ENCODE measurements at regions not wholly inside any gene's neighbourhood (a gene's known extent, or its start where the extent isn't known, plus 50 kb on each side); places are given as distances from the start of the nearest gene placed in this dataset.

DNA sequence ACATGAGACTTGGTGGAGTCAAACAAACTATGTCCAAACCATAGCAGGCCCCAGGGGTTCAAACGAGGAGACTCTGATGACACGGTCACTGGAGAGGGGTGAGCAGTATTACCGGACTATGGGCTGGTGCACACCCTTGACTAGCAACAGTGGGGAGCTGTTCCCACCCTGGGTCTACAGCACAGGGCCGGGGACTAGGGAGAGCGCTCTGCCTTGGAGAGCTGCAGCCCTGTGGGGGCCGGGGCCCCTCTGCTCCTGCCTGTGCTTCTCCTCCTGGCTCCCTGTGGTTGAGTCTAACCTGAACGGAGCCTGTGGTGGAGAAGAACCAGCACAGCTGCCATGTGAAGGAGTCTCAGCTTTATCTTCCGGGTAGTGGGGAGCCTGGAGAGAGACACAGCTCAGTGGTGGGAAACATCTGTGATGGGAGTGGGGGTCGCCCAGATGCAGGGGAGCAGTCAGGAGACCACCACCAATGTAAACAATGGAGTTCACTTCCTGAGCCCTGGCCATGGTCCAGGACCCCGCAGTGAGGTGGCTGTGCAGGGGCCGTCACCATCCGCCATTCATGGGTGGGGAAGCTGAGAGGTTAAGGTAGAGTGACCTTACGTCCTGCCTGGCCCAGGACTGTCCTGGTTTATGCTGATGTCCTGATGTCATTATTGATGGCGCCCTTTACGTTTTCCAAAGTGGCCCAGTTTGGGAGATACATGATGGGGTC lies 195.7 kb upstream of the TWIST2 start:
- TF ChIP-seq, protein P1, sequence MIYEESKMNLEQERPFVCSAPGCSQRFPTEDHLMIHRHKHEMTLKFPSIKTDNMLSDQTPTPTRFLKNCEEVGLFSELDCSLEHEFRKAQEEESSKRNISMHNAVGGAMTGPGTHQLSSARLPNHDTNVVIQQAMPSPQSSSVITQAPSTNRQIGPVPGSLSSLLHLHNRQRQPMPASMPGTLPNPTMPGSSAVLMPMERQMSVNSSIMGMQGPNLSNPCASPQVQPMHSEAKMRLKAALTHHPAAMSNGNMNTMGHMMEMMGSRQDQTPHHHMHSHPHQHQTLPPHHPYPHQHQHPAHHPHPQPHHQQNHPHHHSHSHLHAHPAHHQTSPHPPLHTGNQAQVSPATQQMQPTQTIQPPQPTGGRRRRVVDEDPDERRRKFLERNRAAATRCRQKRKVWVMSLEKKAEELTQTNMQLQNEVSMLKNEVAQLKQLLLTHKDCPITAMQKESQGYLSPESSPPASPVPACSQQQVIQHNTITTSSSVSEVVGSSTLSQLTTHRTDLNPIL (CRISPR knock-in tag; IDR thresholded peaks at IDR 0.05; ENCODE audit: low read depth): no peak
- no peak for TF ChIP-seq PPARA (CRISPR knock-in tag; IDR thresholded peaks at IDR 0.05; ENCODE audit: borderline replicate concordance)
- no peak for TF ChIP-seq RARB (CRISPR knock-in tag; IDR thresholded peaks at IDR 0.05)
- TF ChIP-seq BACH2 (CRISPR knock-in tag; IDR thresholded peaks at IDR 0.05; ENCODE audit: borderline replicate concordance): no peak

DNA sequence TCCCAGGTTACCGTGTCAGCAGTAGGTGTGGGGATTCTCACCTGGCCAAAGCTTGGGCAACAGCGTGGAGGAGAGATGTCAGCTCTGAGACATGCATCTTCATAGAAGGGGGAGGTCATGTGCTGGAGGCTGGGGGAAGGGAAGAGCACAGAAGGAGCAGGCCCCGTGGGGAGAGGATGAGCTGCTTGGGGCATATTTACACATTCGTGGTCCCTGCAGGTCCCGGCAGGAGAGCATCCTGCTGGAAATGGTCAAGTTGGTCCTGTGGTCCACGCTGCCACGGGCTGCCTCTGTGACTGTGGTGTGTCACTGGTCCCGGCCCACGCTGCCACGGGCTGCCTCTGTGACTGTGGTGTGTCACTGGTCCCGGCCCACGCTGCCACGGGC lies 195.1 kb upstream of the TWIST2 start:
- TF ChIP-seq ESRRG (CRISPR knock-in tag; IDR thresholded peaks at IDR 0.05) (no peak), TOX (CRISPR knock-in tag; IDR thresholded peaks at IDR 0.05; ENCODE audit: borderline replicate concordance) (no peak), TCF4 (CRISPR knock-in tag; IDR thresholded peaks at IDR 0.05; ENCODE audit: borderline replicate concordance) (no peak), SNAI2 (CRISPR knock-in tag; IDR thresholded peaks at IDR 0.05) (no peak), ZC3H10 (CRISPR knock-in tag; IDR thresholded peaks at IDR 0.05) (no peak), OSR1 (CRISPR knock-in tag; IDR thresholded peaks at IDR 0.05) (no peak)
- TF ChIP-seq, protein P2, sequence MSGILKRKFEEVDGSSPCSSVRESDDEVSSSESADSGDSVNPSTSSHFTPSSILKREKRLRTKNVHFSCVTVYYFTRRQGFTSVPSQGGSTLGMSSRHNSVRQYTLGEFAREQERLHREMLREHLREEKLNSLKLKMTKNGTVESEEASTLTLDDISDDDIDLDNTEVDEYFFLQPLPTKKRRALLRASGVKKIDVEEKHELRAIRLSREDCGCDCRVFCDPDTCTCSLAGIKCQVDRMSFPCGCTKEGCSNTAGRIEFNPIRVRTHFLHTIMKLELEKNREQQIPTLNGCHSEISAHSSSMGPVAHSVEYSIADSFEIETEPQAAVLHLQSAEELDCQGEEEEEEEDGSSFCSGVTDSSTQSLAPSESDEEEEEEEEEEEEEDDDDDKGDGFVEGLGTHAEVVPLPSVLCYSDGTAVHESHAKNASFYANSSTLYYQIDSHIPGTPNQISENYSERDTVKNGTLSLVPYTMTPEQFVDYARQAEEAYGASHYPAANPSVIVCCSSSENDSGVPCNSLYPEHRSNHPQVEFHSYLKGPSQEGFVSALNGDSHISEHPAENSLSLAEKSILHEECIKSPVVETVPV (CRISPR knock-in tag; IDR thresholded peaks at IDR 0.05): no peak
- TF ChIP-seq, protein P1 (CRISPR knock-in tag; IDR thresholded peaks at IDR 0.05; ENCODE audit: low read depth): no peak
- ATAC-seq: no peak

More for the DNA sequence above, 195.7 kb upstream of the TWIST2 start:
- no peak for ATAC-seq

DNA sequence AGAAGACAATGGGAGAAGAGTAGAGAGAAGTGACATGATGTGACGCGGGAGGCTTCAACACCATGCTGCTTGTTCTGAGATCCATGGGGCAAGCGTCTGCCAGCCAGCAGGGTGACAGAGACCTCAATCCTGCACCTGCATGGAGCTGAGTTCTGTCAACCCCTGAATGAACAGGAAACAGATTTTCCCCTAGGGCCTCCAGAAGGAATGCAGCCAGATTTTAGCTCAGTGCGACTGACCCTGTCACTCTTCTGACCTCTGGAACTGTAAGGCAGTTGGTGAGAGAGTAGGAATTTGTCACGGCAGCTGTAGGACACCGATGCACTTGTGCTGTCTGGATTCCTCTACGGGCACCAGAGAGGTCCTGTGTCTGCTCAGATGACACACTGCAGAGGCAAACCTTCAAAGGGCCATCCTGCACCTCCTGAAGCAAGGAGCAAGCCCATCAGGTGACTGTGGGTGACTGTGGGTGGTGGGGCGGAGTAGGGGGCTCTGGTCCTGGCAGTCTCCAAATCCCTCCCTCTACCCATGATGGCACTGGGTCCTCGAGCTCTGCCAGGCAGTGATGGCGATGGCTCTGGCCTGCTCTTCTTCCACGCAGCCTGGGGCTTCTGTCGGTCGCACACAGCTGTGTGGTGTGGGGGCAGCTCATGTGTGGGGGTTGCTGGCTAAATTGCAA lies 194.3 kb upstream of the TWIST2 start:
- no peak for ATAC-seq
- TF ChIP-seq ARNTL (CRISPR knock-in tag; IDR thresholded peaks at IDR 0.05; ENCODE audit: borderline replicate concordance, low read depth) (no peak), ZNF70 (CRISPR knock-in tag; IDR thresholded peaks at IDR 0.05) (no peak), GLIS3 (CRISPR knock-in tag; IDR thresholded peaks at IDR 0.05) (no peak), ZNF565 (CRISPR knock-in tag; conservative IDR thresholded peaks at IDR 0.05; ENCODE audit: low read depth) (no peak), ZFP30 (CRISPR knock-in tag; IDR thresholded peaks at IDR 0.05) (no peak), BACH2 (CRISPR knock-in tag; IDR thresholded peaks at IDR 0.05; ENCODE audit: borderline replicate concordance) (no peak), TCF4 (CRISPR knock-in tag; IDR thresholded peaks at IDR 0.05; ENCODE audit: borderline replicate concordance) (no peak), ZFP3 (CRISPR knock-in tag; IDR thresholded peaks at IDR 0.05) (no peak), TOX (CRISPR knock-in tag; IDR thresholded peaks at IDR 0.05; ENCODE audit: borderline replicate concordance) (no peak), ESRRG (CRISPR knock-in tag; IDR thresholded peaks at IDR 0.05) (no peak), ZC3H10 (CRISPR knock-in tag; IDR thresholded peaks at IDR 0.05) (no peak), ZNF8 (CRISPR knock-in tag; IDR thresholded peaks at IDR 0.05) (no peak), PPARA (CRISPR knock-in tag; IDR thresholded peaks at IDR 0.05; ENCODE audit: borderline replicate concordance) (no peak), RARB (CRISPR knock-in tag; IDR thresholded peaks at IDR 0.05) (no peak), SNAI2 (CRISPR knock-in tag; IDR thresholded peaks at IDR 0.05) (no peak), OSR1 (CRISPR knock-in tag; IDR thresholded peaks at IDR 0.05) (no peak)
- TF ChIP-seq, protein P2 (CRISPR knock-in tag; IDR thresholded peaks at IDR 0.05): no peak
- TF ChIP-seq, protein P3, sequence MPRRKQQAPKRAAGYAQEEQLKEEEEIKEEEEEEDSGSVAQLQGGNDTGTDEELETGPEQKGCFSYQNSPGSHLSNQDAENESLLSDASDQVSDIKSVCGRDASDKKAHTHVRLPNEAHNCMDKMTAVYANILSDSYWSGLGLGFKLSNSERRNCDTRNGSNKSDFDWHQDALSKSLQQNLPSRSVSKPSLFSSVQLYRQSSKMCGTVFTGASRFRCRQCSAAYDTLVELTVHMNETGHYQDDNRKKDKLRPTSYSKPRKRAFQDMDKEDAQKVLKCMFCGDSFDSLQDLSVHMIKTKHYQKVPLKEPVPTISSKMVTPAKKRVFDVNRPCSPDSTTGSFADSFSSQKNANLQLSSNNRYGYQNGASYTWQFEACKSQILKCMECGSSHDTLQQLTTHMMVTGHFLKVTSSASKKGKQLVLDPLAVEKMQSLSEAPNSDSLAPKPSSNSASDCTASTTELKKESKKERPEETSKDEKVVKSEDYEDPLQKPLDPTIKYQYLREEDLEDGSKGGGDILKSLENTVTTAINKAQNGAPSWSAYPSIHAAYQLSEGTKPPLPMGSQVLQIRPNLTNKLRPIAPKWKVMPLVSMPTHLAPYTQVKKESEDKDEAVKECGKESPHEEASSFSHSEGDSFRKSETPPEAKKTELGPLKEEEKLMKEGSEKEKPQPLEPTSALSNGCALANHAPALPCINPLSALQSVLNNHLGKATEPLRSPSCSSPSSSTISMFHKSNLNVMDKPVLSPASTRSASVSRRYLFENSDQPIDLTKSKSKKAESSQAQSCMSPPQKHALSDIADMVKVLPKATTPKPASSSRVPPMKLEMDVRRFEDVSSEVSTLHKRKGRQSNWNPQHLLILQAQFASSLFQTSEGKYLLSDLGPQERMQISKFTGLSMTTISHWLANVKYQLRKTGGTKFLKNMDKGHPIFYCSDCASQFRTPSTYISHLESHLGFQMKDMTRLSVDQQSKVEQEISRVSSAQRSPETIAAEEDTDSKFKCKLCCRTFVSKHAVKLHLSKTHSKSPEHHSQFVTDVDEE (CRISPR knock-in tag; IDR thresholded peaks at IDR 0.05): no peak
- TF ChIP-seq, protein P1 (CRISPR knock-in tag; IDR thresholded peaks at IDR 0.05; ENCODE audit: low read depth): no peak
- TF ChIP-seq, protein P4, sequence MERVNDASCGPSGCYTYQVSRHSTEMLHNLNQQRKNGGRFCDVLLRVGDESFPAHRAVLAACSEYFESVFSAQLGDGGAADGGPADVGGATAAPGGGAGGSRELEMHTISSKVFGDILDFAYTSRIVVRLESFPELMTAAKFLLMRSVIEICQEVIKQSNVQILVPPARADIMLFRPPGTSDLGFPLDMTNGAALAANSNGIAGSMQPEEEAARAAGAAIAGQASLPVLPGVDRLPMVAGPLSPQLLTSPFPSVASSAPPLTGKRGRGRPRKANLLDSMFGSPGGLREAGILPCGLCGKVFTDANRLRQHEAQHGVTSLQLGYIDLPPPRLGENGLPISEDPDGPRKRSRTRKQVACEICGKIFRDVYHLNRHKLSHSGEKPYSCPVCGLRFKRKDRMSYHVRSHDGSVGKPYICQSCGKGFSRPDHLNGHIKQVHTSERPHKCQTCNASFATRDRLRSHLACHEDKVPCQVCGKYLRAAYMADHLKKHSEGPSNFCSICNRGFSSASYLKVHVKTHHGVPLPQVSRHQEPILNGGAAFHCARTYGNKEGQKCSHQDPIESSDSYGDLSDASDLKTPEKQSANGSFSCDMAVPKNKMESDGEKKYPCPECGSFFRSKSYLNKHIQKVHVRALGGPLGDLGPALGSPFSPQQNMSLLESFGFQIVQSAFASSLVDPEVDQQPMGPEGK (CRISPR knock-in tag; IDR thresholded peaks at IDR 0.05; ENCODE audit: borderline replicate concordance): no peak
